GM12874 (cell line): ENCODE measurements at regions not wholly inside any gene's neighbourhood (a gene's known extent, or its start where the extent isn't known, plus 50 kb on each side); places are given as distances from the start of the nearest gene placed in this dataset.

ENCODE experiments used
- CTCF ChIP-seq: IDR thresholded peaks from 2 replicates; pipeline ENCODE4 v1.5.1; 2011; ENCODE audit warnings: low read depth, mild to moderate bottlenecking, control low read depth, low read length, moderate library complexity; ENCODE audit not compliant: insufficient read depth

GRCh38 chr7:49228426-49229098 lies 304.2 kb downstream of the CDC14C start:
- no peak for TF ChIP-seq CTCF

- no peak for TF ChIP-seq CTCF
Measured at GRCh38 chr7:49229246-49229645, 304.9 kb downstream of the CDC14C start.

GRCh38 chr7:49243521-49243920 lies 319.2 kb downstream of the CDC14C start:
- no peak for TF ChIP-seq CTCF

GRCh38 chr7:49244543-49244942 lies 320.2 kb downstream of the CDC14C start:
- no peak for TF ChIP-seq CTCF

- no peak for TF ChIP-seq CTCF
Measured at GRCh38 chr7:49245062-49245461, 320.7 kb downstream of the CDC14C start.

GRCh38 chr7:49247759-49248158 lies 323.4 kb downstream of the CDC14C start:
- TF ChIP-seq CTCF: no peak

- no peak for TF ChIP-seq CTCF
Measured at GRCh38 chr7:49255054-49255453, 330.7 kb downstream of the CDC14C start.
